VCaP (cell line): ENCODE measurements at regions not wholly inside any gene's neighbourhood (a gene's known extent, or its start where the extent isn't known, plus 50 kb on each side); places are given as distances from the start of the nearest gene placed in this dataset.

Experiments
- H3K27ac ChIP-seq: fragments of 450-650 bp; 2 replicates; pipeline ENCODE4 v1.5.1; 2017
- TF ChIP-seq, protein P1 (sequence below): fragments of 450-650 bp; conservative IDR thresholded peaks from 2 replicates; pipeline ENCODE4 v1.5.1; 2017; ENCODE audit warnings: mild to moderate bottlenecking, moderate library complexity

DNA sequence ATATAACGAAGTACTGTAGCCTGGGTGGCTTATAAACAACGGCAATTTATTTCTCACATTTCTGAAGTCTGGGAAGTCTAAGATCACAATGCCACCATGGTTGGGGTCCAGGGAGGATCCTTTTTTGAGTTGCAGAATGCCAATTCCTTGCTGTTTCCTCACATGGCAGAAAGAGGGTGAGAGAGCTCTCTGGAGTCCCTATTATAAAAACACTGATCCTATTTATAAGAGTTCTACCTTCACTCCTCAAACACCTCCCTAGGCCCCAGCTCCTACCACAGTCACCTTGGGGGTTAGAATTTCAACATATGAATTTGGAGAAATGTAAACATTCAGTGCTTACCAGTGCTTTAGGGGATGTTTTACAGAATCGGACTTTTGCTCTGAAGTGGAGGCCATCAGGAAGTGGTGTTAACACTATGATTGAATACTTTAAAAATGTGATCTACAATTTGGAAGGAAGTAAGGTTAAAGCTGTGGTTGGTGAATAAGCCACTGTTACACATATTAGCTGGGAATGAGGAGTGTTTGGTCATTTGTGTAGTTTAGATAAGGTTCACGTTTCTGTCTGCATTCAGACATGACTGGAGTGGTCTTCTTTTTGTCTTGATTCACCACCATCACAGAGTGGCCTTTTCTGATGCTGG, 79.9 kb upstream of the SPTLC3 start:
- TF ChIP-seq, protein P1, sequence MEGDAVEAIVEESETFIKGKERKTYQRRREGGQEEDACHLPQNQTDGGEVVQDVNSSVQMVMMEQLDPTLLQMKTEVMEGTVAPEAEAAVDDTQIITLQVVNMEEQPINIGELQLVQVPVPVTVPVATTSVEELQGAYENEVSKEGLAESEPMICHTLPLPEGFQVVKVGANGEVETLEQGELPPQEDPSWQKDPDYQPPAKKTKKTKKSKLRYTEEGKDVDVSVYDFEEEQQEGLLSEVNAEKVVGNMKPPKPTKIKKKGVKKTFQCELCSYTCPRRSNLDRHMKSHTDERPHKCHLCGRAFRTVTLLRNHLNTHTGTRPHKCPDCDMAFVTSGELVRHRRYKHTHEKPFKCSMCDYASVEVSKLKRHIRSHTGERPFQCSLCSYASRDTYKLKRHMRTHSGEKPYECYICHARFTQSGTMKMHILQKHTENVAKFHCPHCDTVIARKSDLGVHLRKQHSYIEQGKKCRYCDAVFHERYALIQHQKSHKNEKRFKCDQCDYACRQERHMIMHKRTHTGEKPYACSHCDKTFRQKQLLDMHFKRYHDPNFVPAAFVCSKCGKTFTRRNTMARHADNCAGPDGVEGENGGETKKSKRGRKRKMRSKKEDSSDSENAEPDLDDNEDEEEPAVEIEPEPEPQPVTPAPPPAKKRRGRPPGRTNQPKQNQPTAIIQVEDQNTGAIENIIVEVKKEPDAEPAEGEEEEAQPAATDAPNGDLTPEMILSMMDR = no peak
- peak overlapping the region; percentile 80; the same call in 1 of the 2 replicates for H3K27ac ChIP-seq

- TF ChIP-seq, protein P1 = no peak
- no peak overlapping the region for H3K27ac ChIP-seq
Observed at GRCh38 chr20:12936020-12936419, 72.8 kb upstream of the SPTLC3 start.

DNA sequence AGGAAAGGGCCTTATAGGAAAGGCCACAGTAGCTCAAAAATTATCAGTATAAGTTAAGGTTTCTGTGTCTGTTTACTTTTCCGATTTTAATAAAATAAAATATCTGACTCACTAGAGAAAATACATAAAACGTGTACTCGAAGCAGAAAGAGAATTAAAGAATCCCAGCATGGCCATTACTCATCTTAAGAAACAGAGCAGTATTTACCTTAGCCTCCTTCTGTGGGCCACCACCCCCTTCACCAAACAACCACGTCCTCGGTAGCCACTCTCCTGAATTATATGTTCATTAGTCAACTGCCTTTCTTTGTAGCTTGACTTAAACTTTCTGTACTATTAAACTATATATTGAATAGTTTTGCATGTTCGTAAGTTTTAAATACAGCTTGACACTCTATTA, 72.2 kb upstream of the SPTLC3 start:
- no peak overlapping the region for H3K27ac ChIP-seq

DNA sequence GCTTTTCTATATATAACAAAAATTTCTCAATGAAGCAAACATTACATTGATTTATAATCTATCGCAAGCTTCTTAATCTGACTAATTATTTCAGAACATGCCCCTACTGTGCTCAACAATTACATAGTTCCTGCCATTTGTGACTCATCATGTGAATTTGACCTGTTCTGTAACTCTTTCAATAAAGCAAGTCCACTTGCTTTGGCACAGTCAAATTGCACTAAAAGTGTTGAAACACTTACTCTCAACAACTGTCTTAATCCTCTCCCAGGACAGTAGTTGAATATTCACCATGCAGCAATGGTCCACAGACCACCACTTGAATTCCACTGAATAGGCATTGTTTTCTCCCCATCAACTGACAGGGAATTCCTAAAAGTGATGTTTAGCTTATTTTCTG, 67.7 kb upstream of the SPTLC3 start:
- TF ChIP-seq, protein P1 = no peak

More for the DNA sequence above, 72.2 kb upstream of the SPTLC3 start:
- TF ChIP-seq, protein P1 = no peak

DNA sequence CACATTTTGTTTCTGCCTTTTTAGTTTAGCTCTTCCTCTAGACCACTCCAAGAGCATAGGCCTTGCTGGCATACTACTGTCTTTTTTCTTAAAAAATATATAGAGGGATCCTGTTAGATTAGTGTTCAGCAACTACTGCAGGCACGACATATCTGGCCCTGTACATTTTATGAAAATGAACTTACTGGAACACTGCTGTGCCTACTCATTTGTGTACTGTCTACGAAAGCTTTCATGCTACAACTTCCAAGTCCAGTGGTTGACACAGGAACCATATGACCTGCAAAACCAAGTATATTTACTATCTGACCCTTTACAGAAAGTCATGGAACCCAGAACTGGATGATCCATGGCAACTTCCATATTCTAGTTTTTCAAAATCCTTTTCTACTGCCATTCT, 66.6 kb upstream of the SPTLC3 start:
- TF ChIP-seq, protein P1 = no peak
- H3K27ac ChIP-seq = no peak overlapping the region

More for the DNA sequence above, 67.7 kb upstream of the SPTLC3 start:
- no peak overlapping the region for H3K27ac ChIP-seq

GRCh38 chr20:12946789-12947188, 62.0 kb upstream of the SPTLC3 start:
- TF ChIP-seq, protein P1 = no peak
- H3K27ac ChIP-seq = peak overlapping the region; percentile 96

GRCh38 chr20:12947691-12948090, 61.1 kb upstream of the SPTLC3 start:
- peak overlapping the region; percentile 96 for H3K27ac ChIP-seq
- TF ChIP-seq, protein P1 = no peak
